Muscle of arm (tissue), 1 donor: ENCODE measurements at regions not wholly inside any gene's neighbourhood (a gene's known extent, or its start where the extent isn't known, plus 50 kb on each side); places are given as distances from the start of the nearest gene placed in this dataset.
"Not testable (repeated sequence)": the region's sequence is repeated elsewhere in the genome, so short reads cannot be mapped to it uniquely, and the experiment has no call there.

ENCODE experiments used
- DNase-seq: peaks from one replicate; pipeline ENCODE4 v3.0.0-alpha.2; 2013

- DNase-seq: no peak
Observed at GRCh38 chr7:149604521-149604920, 106.9 kb upstream of the ZNF746 start.

GRCh38 chr7:149600669-149601330 lies 103.2 kb upstream of the ZNF746 start:
- not testable (repeated sequence) for DNase-seq

GRCh38 chr7:149599636-149600206 lies 102.1 kb upstream of the ZNF746 start:
- no peak for DNase-seq

GRCh38 chr7:149598721-149599308 lies 101.2 kb upstream of the ZNF746 start:
- no peak for DNase-seq

DNA sequence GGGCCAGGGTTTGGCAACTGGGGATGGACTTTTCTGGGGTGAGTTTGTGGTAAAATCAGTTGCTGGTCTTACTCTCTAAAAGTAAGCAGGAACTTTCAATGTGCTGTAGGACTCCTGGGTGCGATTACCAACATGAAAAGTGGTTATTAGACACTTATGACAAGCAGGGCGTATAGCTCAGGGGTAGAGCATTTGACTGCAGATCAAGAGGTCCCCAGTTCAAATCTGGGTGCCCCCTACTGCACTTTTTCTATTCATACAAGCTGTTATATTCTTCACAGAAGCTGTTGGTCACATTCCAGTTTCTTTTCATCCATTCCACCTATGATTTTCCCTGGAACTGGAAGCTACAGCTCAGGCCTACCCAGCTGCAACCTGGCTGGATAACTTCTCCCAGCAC lies 100.2 kb upstream of the ZNF746 start:
- DNase-seq: not testable (repeated sequence)

- DNase-seq: no peak
Observed at GRCh38 chr7:149595541-149595940, 97.9 kb upstream of the ZNF746 start.

DNA sequence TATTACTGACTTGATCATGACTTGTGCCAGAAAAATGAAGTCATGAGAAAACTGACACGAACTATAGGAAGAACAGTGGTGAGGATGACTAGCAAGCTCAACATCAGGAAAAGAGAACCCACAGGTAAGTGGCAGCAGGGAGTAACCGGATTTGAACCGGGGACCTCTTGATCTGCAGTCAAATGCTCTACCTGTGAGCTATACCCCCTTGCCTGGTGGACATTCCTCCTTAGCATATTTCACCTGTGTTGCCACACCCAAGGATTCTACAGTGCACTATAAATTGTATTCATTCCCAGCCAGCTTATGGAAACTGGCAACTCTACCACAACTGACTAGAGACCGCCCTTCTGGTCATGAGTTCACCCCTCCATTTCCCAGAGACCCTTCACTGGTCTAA lies 97.5 kb upstream of the ZNF746 start:
- no peak for DNase-seq

GRCh38 chr7:149588930-149589329 lies 91.3 kb upstream of the ZNF746 start:
- DNase-seq: no peak

- DNase-seq: no peak
Observed at GRCh38 chr7:149586646-149587645, 89.3 kb upstream of the ZNF746 start.

DNA sequence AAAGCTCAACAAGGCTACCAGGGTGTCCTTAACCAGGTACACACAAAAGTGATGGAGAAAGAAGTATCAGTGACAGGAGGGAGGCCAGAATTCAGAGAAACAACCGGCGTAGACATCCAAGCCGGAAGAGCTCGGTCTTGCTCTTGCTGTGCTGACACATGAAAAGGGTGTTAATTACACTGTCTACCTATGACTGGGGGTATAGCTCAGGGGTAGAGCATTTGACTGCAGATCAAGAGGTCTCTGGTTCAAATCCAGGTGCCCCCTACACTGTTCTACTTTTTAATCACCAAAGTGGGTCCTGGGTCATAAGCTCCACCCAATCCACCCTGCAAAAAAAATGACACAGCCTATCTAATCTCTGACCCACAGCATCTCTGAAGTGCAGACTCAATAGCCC lies 86.9 kb upstream of the ZNF746 start:
- no peak for DNase-seq

- no peak for DNase-seq
Observed at GRCh38 chr7:149584009-149584408, 86.4 kb upstream of the ZNF746 start.

DNA sequence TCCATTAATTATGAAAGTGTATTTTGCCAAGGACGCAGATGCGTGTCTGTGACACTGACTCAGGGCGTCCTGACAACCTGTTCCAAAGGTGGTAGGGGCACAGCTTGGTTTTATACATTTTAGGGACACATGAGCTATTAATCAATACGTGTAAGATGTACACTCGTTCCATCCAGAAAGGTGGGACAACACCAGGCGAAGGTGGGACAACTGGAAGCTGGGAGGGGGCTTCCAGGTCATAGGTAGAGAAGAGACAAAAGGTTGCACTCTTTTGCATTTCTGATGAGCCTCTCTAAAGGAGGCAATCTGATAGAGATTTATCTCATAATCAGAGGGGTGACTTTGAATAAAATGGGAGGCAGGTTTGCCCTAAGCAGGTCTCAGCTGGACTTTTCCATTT lies 82.7 kb upstream of the ZNF746 start:
- no peak for DNase-seq

DNA sequence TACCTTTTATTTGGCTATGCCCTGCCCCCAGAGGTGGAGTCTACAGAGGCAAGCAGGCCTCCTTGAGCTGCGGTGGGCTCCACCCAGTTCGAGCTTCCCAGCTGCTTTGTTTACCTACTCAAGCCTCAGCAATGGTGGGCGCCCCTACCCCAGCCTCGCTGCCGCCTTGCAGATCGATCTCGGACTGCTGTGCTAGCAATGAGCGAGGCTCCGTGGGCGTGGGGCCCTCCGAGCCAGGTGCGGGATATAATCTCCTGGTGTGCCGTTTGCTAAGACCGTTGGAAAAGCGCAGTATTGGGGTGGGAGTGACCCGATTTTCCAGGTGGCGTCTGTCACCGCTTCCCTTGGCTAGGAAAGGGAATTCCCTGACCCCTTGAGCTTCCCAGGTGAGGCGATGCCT lies 81.8 kb upstream of the ZNF746 start:
- not testable (repeated sequence) for DNase-seq

DNA sequence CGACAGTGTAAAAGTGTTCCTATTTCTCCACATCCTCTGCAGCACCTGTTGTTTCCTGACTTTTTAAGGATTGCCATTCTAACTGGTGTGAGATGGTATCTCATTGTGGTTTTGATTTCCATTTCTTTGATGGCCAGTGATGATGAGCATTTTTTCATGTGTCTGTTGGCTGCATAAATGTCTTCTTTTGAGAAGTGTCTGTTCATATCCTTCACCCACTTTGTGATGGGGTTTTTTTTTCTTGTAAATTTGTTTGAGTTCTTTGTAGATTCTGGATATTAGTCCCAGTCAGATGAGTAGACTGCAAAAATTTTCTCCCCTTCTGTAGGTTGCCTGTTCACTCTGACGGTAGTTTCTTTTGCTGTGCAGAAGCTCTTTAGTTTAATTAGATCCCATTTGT lies 76.8 kb upstream of the ZNF746 start:
- DNase-seq: not testable (repeated sequence)

DNA sequence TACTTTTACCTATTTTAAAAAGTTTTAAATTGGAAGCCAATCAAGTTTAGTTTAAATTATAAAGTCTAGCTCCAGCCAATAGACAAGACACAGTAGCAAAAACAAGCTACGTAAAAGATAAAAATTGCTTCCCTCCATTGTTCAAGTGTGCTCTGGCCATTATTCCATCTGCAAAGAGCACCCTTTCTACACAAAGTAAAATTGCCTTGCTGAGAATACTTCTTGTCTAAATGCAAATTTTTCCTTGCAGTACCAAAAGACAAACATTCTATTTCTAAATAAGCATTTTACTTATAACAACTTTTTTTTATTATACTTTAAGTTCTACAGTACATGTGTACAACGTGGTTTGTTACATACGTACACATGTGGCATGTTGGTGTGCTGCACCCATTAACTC lies 75.9 kb upstream of the ZNF746 start:
- DNase-seq: no peak

GRCh38 chr7:149572920-149573319 lies 75.3 kb upstream of the ZNF746 start:
- DNase-seq: not testable (repeated sequence)

DNA sequence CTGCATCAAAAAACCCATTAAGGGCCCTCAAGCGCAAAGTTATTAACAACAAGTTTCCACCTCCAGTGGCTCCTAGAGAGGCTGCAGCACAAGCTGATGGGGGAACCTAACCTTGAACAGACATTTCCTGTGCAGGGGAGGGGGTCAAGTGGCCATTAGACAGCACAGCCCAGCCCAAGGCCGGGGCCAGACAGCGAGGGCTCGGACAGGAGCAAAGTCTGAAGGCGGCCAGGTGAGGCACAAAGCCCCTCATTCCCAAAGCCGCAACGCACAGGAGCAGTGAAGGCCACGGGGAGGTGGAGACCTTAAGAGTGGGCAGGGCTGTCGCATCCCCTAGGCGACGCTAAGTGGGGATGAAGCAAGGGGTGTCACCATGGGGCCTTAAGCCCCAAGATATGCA lies 73.2 kb upstream of the ZNF746 start:
- DNase-seq: no peak

DNA sequence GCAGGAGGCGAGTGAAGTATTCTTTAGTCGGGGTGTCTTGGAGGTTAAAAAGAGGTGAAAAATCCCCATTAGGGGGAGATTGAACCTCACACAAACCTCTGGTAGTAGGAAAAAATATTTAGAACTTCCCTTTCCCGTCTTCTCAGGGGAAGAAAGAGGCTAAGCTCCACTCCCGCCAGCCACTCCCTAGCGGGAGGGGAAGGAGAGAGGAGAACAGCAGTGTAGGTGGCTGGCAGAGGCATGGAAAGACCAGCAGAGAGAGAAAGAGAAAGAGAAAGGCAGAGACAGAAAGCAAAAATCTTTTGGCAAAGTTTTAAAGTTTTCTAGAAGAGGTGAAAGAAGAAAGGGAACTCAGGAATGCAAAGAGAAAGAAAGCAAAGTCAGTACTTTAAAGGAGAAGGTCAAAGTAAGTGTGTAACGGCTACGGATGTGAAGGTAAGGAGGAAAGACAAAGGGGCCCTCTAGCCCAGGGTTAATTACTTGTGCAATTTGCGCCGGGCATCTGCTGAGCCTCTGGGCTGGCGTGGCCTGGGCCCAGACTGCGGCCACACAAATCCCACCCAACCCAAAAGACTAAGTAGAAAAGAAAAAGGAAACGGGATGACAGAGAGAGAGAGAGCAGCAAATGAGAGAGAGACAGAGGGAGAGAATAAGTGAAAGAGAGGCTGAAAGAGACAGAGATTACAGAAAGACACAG lies 72.3 kb upstream of the ZNF746 start:
- no peak for DNase-seq

DNA sequence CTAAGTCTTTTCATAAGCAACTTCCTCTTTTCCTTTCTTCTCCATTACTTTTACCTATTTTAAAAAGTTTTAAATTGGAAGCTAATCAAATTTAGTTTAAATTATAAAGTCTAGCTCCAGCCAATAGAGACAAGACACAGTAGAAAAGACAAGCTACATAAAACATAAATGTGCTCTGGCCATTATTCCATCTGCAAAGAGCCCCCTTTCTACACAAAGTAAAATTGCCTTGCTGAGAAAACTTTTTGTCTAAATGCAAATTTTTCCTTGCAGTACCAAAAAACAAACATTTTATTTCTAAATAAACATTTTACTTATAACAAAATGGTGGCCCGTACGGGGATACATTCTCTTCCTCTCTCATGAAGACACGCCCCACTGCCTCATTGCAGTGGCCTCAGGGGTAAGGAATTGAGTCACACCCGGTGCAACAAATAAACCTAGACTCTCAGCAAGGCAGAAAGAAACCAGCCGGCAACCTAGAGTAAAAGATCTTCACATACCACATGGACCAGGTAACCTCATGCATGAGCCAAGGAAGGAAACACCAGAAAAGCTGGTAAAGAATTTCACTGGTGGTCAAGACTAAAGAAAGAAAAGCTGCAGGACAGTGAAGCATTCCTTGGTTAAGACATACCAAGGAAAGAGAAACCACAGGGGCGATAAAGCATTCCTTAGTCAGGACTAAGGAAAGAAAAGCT lies 71.6 kb upstream of the ZNF746 start:
- DNase-seq: no peak

DNA sequence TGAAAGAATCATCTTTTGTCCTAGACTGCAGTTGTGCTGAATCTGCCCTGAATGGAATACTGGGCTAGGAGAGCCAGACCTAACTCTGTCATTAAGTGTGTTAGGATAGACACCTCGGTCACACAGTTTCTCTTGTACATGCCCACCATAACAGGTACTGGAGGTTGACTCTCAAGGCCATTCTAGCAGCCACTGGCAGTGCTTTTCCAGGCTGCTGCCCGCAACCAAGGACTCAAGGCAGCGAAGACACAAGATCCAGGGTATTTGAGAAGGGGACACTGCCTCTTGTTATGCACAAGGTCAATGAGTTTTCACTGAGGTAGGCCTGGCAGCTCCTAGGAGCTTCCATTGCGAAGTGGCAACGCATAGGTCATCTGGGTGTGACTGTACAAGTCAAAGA lies 70.6 kb upstream of the ZNF746 start:
- DNase-seq: no peak

GRCh38 chr7:149566103-149566502 lies 68.5 kb upstream of the ZNF746 start:
- no peak for DNase-seq
